ENCODE measurements at regions not wholly inside any gene's neighbourhood (a gene's known extent, or its start where the extent isn't known, plus 50 kb on each side); places are given as distances from the start of the nearest gene placed in this dataset.
"Not testable (repeated sequence)": the region's sequence is repeated elsewhere in the genome, so short reads cannot be mapped to it uniquely, and the experiment has no call there.

- Histone ChIP-seq H3K4me1 (ENCODE audit: control insufficient read depth in 5 of 5, insufficient read depth in 5 of 5, low read length in 5 of 5) (no peaks in the 10 kb centered on the region), H3K9me3 (ENCODE audit: control insufficient read depth in 4 of 4, insufficient read depth in 3 of 4, low read length in 3 of 4) (no peaks in the 10 kb centered on the region), H3K27ac (ENCODE audit: low read depth in 1 of 2, low read length in 1 of 2) (no peak overlapping the region), H3K9ac (ENCODE audit: insufficient read depth in 1 of 2, low read length in 2 of 2) (no peak overlapping the region), H3K36me3 (ENCODE audit: control insufficient read depth in 4 of 4, insufficient read depth in 4 of 4, low read length in 4 of 4) (no peaks in the 10 kb centered on the region), H3K27me3 (ENCODE audit: control insufficient read depth in 3 of 3, insufficient read depth in 3 of 3, low read length in 2 of 3) (no peaks in the 10 kb centered on the region), H3K4me3 (no peak overlapping the region)
- ATAC-seq (ENCODE audit: insufficient read depth, low FRiP score) (no peak), DNase-seq (peak in 1 of 3 donors; percentile 20)
- TF ChIP-seq CTCF (IDR thresholded peaks at IDR 0.05; ENCODE audit: control extremely low read depth, extremely low read depth), result no peak
These were observed 242.7 kb downstream of the DEPDC1B start for GRCh38 chr5:60457233-60457632.

DNA sequence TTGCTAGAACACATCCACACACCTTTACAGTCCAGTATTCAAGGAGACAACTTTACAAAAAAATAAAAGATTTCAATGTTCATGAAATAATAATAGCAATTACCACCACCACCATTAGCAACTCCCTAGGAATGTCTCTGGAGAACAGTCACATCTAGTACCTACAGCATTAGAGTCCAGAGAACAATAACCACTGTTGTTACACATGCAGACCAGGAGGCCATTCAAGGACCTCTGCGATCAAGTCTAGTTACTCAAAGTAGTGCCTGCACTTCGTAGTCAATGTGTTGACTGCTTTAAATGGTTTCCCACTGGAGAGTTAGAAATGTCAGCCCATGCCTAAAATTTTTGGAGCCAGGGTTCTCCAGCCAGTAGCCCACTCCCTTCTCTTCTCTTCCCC is 244.4 kb downstream of the DEPDC1B start:
- DNase-seq (no peak), ATAC-seq (ENCODE audit: insufficient read depth, low FRiP score) (no peak)
- Histone ChIP-seq H3K27me3 (ENCODE audit: control insufficient read depth in 3 of 3, insufficient read depth in 3 of 3, low read length in 2 of 3) (no peaks in the 10 kb centered on the region), H3K27ac (ENCODE audit: low read depth in 1 of 2, low read length in 1 of 2) (no peak overlapping the region), H3K9ac (ENCODE audit: insufficient read depth in 1 of 2, low read length in 2 of 2) (no peak overlapping the region), H3K9me3 (ENCODE audit: control insufficient read depth in 4 of 4, insufficient read depth in 3 of 4, low read length in 3 of 4) (no peaks in the 10 kb centered on the region), H3K4me1 (ENCODE audit: control insufficient read depth in 5 of 5, insufficient read depth in 5 of 5, low read length in 5 of 5) (no peaks in the 10 kb centered on the region), H3K4me3 (no peak overlapping the region), H3K36me3 (ENCODE audit: control insufficient read depth in 4 of 4, insufficient read depth in 4 of 4, low read length in 4 of 4) (no peaks in the 10 kb centered on the region)
- no peak for TF ChIP-seq CTCF (IDR thresholded peaks at IDR 0.05; ENCODE audit: control extremely low read depth, extremely low read depth)
- WGBS, 2 donors, result 93 to 95% methylated on average over 2 of the region's 2 CpGs

- not testable (repeated sequence) for H3K27me3 ChIP-seq (ENCODE audit: control insufficient read depth in 3 of 3, insufficient read depth in 3 of 3, low read length in 2 of 3); DNase-seq; ATAC-seq (ENCODE audit: insufficient read depth, low FRiP score); H3K9me3 ChIP-seq (ENCODE audit: control insufficient read depth in 4 of 4, insufficient read depth in 3 of 4, low read length in 3 of 4); H3K27ac ChIP-seq (ENCODE audit: low read depth in 1 of 2, low read length in 1 of 2); H3K9ac ChIP-seq (ENCODE audit: insufficient read depth in 1 of 2, low read length in 2 of 2); H3K4me3 ChIP-seq; H3K4me1 ChIP-seq (ENCODE audit: control insufficient read depth in 5 of 5, insufficient read depth in 5 of 5, low read length in 5 of 5); H3K36me3 ChIP-seq (ENCODE audit: control insufficient read depth in 4 of 4, insufficient read depth in 4 of 4, low read length in 4 of 4)
- whole genome bisulfite sequencing, 2 donors, result 96 to 99% methylated on average over 4 of the region's 4 CpGs
These were observed 245.7 kb downstream of the DEPDC1B start for GRCh38 chr5:60454277-60454676.

- Histone ChIP-seq H3K27me3 (ENCODE audit: control insufficient read depth in 3 of 3, insufficient read depth in 3 of 3, low read length in 2 of 3) (no peaks in the 10 kb centered on the region), H3K27ac (ENCODE audit: low read depth in 1 of 2, low read length in 1 of 2) (no peak overlapping the region), H3K9ac (ENCODE audit: insufficient read depth in 1 of 2, low read length in 2 of 2) (no peak overlapping the region), H3K4me3 (no peak overlapping the region), H3K4me1 (ENCODE audit: control insufficient read depth in 5 of 5, insufficient read depth in 5 of 5, low read length in 5 of 5) (no peaks in the 10 kb centered on the region), H3K36me3 (ENCODE audit: control insufficient read depth in 4 of 4, insufficient read depth in 4 of 4, low read length in 4 of 4) (no peaks in the 10 kb centered on the region), H3K9me3 (ENCODE audit: control insufficient read depth in 4 of 4, insufficient read depth in 3 of 4, low read length in 3 of 4) (no peaks in the 10 kb centered on the region)
- WGBS, 2 donors, result 70 to 87% methylated on average over 4 of the region's 4 CpGs
- peak in 1 of 3 donors; percentile 2 for DNase-seq
- ATAC-seq (ENCODE audit: insufficient read depth, low FRiP score), result no peak
- TF ChIP-seq CTCF (IDR thresholded peaks at IDR 0.05; ENCODE audit: control extremely low read depth, extremely low read depth), result no peak
These were observed 246.6 kb downstream of the DEPDC1B start for GRCh38 chr5:60453186-60453976.

All from lung (tissue), 11 donors.